Liver (tissue), 3 donors: ENCODE measurements at regions not wholly inside any gene's neighbourhood (a gene's known extent, or its start where the extent isn't known, plus 50 kb on each side); places are given as distances from the start of the nearest gene placed in this dataset.

Experiments used
- ATF3 ChIP-seq: IDR thresholded peaks from 2 replicates; pipeline ENCODE4 v1.6.1; 2016; ENCODE audit warnings: antibody characterized with exemption
- CTCF ChIP-seq: fragments of 150-350 bp; IDR thresholded peaks from 2 replicates; pipeline ENCODE4 v1.5.1; 2017; ENCODE audit warnings: improper control_type of control experiment, low read depth, low read length; ENCODE audit not compliant: missing input control
- EGR1 ChIP-seq, 2 donors: IDR thresholded peaks; 2 replicates each; pipeline ENCODE4 v1.6.1; 2016 to 2018; ENCODE audit warnings: antibody characterized with exemption in 2 of 2, low read depth in 2 of 2
- FOXA1 ChIP-seq: IDR thresholded peaks from 2 replicates; pipeline ENCODE4 v1.6.1; 2016; ENCODE audit warnings: antibody characterized with exemption
- GABPA ChIP-seq, 2 donors: IDR thresholded peaks in 1 of 2; conservative IDR thresholded peaks in 1 of 2; 2 replicates each; pipeline ENCODE4 v1.6.1; 2016; ENCODE audit warnings: antibody characterized with exemption in 2 of 2, mild to moderate bottlenecking in 1 of 2, moderate library complexity in 1 of 2
- JUND ChIP-seq, 2 donors: IDR thresholded peaks; 2 replicates each; pipeline ENCODE4 v1.6.1; 2016; ENCODE audit warnings: antibody characterized with exemption in 2 of 2
- MAX ChIP-seq: IDR thresholded peaks from 2 replicates; pipeline ENCODE4 v1.6.1; 2016; ENCODE audit warnings: antibody characterized with exemption
- RAD21 ChIP-seq, 2 donors: IDR thresholded peaks; 2 replicates each; pipeline ENCODE4 v1.6.1; 2016; ENCODE audit warnings: antibody characterized with exemption in 2 of 2, mild to moderate bottlenecking in 2 of 2
- REST ChIP-seq: IDR thresholded peaks from 2 replicates; pipeline ENCODE4 v1.6.1; 2016; ENCODE audit warnings: antibody characterized with exemption, mild to moderate bottlenecking
- SP1 ChIP-seq: IDR thresholded peaks from 2 replicates; pipeline ENCODE4 v1.6.1; 2018; ENCODE audit warnings: antibody characterized with exemption, mild to moderate bottlenecking
- TAF1 ChIP-seq: conservative IDR thresholded peaks from 2 replicates; pipeline ENCODE4 v1.6.1; 2016; ENCODE audit warnings: antibody characterized with exemption, mild to moderate bottlenecking
- YY1 ChIP-seq: IDR thresholded peaks from 2 replicates; pipeline ENCODE4 v1.6.1; 2016; ENCODE audit warnings: antibody characterized with exemption, mild to moderate bottlenecking
- ZBTB33 ChIP-seq: IDR thresholded peaks from 2 replicates; pipeline ENCODE4 v1.6.1; 2016; ENCODE audit warnings: antibody characterized with exemption
- donor health status: healthy.
- donor health status: healthy.

- TF ChIP-seq CTCF (no peak), JUND (IDR thresholded peaks at IDR 0.05) (no peak), MAX (no peak), FOXA1 (no peak), ZBTB33 (no peak), RAD21 (IDR thresholded peaks at IDR 0.05) (no peak), YY1 (no peak), GABPA (IDR thresholded peaks at IDR 0.05 in 1 of 2, conservative IDR thresholded peaks at IDR 0.05 in 1 of 2) (no peak), SP1 (no peak), REST (no peak), ATF3 (no peak), TAF1 (no peak), EGR1 (IDR thresholded peaks at IDR 0.05; ENCODE audit: low read depth in 2 of 2) (no peak)
These were observed 815.0 kb downstream of the CDH18 start for GRCh38 chr5:19172926-19173470.
